NCI-H2227 (cell line): ENCODE measurements at regions not wholly inside any gene's neighbourhood (a gene's known extent, or its start where the extent isn't known, plus 50 kb on each side); places are given as distances from the start of the nearest gene placed in this dataset.

Source experiments
- DNase-seq: peaks from one replicate; lab custom pipeline; 2025; ENCODE audit not compliant: unreplicated experiment; lab: John Stamatoyannopoulos, UW

DNA sequence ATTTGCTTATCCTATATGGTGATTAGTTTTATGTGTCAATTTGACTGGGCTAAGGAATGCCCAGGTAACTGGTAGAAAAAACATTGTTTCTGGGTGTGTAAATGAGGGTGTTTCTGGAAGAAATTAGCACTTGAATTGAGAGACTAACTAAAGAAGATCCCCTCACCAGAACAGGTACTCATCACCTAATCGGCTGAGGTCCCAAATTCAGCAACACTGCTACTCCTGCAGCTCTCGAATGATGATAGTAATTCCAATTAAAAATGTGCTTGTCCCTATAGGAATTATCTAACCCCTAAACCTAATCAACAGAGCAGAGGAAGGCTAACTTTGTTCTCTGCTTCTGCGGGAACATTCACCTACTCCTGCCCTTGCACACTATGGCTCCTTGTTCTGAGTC lies 464.5 kb upstream of the CHST9 start:
- DNase-seq = no peak

DNA sequence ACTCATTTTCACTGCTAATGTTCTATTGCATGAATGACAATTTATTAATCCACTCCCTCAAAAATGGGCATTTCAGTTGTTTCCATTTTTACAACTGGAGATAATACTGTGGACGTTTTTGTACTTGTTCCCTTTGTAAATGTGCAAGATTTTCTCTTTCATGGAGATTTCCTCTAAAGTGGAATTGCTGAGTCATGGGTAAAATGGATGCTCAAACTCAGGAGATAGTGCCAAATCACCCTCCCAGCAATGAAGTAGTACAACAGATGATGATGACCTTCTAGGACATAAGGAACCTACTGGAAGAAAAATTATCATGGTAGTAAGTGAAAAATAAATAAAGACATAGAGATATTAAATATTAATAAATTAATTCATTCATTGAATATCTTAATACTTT lies 460.8 kb upstream of the CHST9 start:
- no peak for DNase-seq

DNA sequence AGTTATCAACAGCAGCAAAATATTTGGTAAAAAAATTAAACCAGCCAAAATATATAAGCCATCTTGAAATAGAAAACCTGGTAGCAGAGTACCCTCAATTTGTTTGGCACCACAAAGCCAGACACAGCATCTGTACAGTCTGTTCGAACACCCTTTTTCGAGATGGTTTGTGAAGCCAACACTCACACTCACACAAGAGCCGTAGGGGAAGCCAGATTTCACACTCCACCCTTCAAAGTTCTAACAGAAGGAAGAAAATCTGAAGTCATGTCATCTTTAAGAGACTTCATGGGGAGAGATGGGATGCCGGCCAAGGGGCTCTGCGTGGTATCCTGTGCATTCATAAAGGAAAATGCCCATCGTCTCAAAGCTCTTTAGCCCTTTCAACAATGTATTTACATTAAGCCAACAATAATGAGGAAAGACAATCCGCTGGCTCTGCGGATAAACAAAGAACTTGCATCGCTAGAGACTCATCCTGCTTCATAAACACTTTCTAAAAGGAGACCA lies 451.5 kb upstream of the CHST9 start:
- DNase-seq = peak; percentile 28

DNA sequence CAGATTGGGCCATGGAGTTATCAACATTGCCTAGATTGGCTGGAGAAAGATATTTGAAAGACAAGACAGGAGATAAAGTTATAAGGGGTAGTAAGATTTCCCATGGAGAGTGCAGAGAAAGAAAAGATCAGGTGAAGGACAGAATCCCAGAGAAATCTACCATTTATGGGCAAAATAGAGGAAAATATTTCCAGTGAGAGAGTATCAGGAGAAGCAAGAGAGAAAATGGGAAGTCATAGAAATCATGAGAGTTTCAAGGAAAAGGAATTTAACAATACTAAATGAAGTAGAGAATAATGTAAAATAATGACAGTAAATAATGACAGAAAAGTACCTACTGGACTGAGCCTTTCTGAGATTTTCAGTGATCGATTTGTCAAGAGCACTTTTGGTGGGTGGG lies 447.6 kb upstream of the CHST9 start:
- no peak for DNase-seq

DNA sequence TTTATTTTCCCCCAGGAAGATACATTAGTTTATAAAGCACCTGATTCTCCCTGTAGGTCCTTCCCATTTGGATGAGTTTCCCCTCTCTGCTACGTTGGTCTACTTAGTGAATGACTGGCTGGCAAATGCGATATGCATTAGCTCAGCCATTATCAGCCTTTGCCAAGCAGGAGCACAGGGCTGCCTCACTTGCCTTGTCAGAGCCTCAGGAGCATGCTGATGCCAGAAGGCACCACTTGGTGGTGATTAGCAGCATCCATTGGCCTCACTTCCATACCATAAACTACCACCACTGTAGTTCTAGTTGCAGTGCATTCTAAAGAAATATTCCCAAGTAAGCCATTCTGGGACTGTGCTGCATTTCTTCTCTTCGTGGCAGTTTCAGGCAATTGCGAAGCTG lies 442.8 kb upstream of the CHST9 start:
- DNase-seq = no peak

DNA sequence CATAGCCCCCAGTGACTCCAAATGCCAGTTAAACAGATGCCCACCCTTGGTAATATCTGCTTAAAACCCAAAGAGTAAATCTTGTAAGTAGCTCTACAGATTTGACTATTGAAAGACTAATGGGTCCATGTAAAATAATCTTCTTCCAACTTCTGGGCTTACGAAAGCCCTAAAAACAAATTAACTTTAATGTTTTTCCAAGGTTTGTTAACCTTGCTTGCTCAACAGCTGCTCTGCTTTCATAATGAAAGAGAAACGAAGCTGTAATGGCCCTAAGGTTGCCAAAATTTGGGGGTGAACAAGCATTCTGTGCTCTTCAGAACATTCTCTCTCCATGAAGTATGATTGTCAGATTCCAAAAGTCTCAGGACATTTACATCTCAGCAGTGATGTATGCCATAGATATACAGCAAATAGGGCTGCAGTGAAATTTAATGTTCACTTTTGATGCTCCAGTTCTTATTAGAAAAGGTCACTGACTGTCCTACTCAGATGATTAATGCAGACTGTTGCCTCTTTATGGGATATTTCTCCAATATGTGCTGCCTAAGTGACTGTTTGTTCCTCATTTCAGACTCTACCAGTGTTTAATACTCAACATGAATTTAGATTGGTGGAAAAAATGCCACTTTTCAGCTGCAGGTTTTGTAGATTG lies 436.3 kb upstream of the CHST9 start:
- DNase-seq = no peak

DNA sequence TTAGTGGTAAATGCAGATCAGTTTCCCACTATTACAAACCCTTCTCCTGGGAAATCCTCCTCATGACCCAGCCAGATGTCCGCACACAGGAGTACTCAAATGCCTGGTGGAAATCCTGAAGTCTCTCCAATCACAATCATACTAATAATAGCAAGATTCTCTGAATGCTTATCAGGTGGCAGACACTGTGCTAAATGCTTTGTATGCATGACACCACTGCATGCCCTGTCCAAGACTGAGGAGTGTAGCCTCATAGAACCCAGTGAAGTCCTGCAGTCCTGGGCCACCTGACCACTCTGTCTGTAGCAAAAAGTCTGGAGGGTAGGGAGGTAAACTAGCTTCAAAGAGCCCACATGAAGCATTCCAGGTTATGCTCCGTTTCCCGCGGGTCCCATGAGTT lies 434.8 kb upstream of the CHST9 start:
- no peak for DNase-seq

DNA sequence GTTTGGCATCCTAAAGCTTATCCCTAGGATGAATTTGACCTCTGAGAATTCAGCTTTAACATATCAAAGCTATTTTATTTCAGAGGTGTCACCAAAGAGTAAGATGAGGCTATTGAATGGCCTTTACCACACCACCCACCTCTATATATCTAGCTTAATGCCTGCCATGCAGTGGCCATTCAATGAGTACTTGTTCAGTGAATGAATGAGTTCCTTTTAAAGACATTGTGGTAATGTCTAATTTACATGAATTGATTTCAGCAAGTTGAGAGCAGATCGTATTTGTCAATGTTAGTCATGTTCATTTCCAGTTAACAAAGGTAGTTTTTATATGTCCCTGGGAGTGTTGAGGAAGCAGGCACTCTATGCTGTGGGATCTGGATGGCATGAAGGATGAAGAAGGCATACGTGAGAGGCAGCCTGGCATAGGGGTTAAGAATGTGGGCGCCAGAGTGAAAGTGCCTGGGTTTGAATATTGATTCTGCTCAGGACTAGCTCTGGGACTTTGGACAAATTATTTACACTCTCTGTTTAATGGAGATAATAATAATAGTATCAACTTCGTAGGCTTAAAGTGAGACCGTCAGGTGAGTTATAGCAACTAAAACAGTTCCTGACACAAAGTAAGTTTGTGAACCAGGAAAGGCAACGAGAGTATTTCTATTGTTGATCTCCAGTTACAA lies 434.1 kb upstream of the CHST9 start:
- DNase-seq = no peak

DNA sequence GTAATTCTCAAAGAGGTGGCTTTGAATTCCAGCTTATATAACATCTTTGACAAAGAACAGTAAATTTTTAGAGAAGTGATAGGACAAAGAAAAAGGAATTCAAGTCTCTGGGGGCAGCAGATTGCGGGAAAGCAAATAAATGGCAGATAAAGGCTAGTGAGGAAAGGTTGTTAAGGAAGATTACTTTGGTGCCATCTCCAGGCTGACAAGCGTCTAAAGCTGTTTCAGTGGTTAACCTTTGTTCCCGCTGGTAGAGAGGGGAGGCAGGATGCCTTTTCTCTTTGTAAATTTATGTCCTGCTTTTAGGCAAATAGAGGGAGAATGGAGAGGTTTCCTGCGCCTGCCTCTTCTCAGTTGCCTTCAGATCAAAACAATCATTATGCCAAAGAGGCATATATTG lies 431.2 kb upstream of the CHST9 start:
- DNase-seq = peak; percentile 31

DNA sequence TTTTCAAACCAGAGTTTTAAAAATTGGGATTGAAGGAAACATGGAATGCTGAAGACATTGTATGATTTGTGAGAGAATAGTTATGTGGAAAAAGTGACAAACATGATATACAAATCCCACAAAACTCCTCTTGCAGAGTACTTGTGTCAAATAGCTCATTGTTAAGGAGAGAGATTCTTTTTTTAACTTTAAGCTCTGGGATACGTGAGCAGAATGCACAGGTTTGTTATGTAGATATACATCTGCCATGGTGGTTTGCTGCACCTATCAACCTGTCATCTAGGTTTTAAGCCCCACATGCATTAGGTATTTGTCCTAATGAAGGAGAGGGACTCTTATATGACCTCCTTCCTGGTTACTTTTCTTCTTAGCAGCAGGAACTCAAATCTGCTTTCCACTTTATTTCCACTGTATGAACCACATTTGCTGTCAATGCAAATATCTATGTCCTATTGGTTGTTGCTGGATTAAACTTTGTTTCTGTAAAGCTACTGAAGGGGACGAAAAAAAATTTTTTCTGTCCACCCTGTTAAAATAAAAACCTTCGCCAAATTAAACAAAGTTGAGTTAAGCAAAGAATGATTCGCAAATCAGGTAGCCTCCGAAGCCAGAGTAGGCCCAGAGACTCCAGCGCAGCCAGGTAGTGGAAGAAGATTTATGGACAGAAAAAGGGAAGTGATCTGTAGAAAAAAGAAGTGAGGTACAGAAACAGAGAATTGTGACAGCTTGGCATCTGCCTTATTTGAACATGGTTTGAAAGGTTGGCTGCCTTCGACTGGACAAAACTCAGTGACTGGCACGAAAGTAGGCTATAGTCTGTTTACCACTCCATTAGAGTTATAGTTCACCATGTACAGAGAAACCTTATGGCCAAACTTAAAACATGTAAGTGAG lies 430.1 kb upstream of the CHST9 start:
- no peak for DNase-seq

DNA sequence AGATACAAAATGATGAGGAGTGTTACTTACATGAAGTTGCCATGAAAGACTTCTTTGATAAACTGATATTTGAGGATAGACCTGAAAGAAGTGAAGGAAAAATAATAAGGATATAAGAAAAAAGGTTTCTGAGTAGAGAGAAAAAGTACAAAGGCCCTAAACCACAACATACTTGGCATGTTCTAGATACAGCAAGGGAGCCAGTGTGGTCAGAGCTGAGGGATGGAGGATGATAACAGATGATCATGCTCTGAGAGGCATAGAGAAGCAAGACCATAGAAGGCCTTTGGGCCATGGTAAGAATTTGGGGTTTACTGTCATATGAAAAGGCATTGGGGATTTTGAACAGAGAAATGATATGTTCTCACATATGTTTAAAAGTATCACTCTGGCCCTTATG lies 424.1 kb upstream of the CHST9 start:
- DNase-seq = no peak

DNA sequence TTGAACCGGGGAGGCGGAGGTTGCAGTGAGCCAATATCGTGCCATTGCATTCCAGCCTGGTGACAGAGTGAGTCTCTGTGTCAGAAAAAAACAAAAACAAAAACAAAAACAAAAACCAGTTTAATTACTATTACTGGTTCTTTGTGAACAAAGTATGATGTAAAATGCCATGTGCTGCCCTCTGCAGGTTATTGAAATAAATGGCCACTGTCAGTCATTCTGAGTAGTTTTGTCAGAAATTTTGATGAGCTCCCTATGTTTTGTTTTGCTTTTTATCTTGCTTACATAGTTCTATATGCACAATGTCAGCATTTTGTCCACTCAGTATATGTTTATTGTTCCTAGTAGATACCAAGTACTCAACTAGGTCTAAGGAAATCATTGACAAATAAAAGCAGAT lies 423.6 kb upstream of the CHST9 start:
- DNase-seq = peak; percentile 7

DNA sequence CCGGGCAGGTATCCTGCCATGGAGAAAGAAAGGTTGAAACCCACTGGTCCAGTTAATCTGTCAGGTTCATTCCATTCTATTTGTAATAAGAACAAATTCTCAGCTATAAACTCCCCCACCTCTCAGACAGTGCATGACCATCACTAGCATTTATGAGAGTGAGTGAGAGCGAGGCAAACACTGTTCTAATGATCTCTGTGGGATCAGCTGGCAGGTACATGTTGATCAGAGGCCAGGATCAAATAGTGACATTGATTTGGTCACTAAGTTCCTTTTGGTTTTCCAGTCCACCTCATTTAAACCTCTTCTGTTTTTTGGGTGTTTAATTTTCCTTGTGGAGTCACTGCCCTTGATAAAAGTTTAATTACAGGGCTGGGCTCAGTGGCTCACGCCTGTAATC lies 423.1 kb upstream of the CHST9 start:
- no peak for DNase-seq

DNA sequence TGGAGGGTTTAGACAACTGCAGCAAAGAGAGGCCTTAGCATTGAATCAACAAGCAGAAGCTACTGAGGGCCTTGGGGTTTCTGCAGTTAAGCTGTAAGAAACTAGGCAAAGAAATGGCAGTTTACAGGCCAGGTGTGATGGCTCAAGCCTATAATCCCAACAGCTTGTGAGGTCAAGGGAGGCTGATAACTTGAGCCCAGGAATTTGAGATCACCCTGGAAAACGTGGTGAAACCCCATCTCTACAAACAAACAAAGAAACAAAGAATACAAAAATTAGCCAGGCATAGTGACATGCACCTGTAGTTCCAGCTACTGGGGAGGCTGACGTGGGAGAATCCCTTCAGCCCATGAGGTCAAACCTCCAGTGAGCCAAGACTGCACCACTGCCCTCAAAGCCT lies 421.6 kb upstream of the CHST9 start:
- DNase-seq = no peak

DNA sequence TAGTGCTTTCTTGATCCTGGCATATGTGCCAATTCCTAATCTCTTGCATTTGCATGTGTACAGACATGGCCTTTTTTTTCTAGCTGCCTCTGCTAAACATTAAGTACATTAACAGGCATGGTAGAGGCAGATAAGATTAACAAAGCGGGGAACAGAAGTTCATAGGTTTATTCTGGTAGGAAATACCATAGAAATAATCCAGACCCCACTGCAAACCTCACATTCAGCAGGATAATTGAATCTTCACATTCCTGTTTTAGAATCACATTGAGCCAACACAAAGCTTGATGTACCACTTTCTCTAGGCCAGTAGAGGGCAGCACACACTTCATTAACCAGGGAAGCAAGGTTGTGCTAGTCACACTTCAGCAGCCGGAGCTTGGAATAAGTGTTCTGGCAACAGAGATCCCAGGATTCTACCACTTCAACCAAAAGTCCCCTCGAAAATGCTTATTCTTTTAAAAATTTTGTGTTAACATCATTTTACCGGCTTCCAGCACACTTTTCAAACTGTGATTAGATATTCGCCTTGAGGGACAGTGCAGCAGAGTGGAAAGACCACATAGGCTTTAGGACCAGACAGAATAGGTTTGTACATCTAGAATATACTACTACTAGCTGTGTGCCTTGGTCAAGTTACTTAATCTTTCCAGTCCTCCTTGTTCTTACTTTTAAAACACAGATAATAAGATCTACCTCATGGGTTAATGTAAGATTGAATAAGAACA lies 420.2 kb upstream of the CHST9 start:
- peak; percentile 84 for DNase-seq

DNA sequence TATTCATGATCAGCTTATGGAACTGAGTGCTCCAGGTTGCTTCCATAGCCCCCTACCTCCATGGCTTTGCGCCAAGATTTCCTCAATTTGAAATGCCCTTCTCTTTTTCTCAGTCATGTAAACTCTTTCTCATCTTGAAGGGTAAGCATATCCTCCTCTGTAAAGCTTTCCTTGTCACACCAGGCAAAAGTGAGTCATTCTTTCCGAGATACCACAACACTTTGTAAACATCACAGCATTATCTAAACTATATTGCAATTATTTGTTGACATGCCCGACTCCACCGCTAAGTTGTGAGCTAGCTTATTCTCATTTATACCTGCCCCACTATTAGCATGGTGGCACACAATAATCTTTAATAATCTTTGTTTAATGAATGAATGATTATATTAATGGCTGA lies 419.5 kb upstream of the CHST9 start:
- DNase-seq = no peak

DNA sequence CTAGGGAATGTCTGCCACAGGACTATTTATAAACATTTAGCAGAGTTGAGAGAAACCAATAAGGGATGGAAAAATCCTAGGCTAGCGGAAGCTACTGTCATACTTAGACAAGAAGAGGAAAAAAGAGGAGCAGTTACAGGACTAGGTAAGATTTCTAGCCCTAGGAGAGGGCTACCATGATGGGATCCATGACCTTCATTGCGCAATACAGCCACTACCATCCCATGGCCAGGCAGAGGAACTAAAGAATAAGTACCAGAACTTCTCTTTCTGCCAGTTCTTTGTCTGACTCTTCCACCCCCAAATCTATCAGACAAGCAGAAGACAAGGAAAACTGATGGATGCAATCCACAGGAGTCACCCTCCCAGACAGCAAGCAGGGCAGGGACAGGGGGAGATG lies 417.0 kb upstream of the CHST9 start:
- DNase-seq = no peak

DNA sequence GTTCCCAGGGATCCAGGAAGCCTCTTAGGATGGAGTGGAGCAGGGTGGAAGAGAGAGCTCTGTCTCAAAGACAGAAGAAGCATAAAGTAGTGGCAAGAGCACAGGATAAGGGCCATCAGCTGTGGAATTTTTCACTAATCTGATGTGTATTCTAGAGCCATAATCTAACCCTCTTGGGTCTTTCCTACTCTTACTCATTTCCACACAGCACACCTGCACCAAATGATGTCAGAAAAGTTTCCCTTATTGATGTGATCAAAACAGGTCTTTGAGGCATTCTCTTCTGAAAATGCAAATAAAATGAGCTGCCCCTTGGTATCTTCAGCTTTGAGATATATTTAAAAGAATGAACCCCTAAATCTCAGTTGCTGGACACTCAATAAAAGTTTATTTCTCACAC lies 415.1 kb upstream of the CHST9 start:
- no peak for DNase-seq

DNA sequence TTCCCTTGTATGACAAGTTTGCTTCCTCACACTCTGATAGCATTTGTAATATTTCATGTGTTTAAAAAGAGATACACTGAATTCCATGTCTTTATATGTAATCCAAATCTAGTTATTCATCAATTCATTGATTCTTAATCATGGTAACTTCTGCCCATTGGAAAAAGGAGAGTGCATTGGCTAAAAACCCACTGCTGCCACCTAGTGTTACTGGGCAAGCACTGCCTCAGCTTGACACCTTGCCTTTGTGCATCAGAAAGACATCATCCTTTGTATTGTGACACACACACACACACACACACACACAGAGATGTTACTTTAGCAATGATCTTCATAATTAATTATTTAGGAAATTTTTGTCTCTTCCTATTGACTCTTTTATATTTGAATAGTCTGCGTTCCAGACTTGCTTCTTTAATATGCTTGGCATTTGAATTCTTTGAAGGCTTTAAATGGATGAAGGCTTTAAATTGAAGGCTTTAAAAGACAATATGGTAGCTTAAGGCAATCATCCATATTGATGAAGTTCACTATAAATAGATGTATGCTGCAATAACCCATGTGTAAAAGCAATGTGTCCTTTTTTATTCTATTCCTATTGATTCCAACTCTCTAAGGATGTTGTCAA lies 414.2 kb upstream of the CHST9 start:
- peak; percentile 74 for DNase-seq

DNA sequence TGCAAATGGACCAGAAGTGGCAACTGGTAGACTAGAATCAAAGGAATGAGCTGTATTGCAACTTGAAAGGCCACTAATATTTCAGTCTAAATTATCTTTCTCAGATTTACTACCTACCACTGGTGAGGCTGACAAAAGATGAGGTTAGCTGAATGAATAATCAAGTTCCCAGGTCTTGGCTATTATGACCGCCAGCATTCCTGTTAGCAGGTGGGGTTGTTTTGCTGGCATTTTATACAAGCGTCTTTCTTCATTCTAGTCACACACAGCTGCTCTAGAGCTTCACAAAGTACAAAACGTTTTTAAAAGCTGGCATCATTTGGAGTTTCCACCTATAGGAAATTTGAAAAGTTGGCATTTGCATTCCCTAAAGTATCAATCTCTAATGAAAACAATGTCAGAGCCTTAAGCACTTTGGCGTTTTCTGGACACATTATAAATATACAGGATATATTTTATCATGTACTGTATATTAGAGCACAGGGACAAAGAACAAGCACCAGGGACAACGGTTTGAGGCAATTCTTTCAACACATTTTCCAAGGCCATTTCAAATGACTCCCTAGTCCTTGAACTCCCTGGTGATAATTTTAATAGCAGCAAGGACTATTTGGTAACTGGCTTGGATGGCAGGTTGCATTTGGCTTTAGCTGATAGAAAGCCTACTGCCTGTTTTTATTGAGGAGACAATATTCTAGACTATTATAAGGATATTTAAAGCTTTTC lies 410.2 kb upstream of the CHST9 start:
- DNase-seq = no peak
